ENCODE measurements at regions not wholly inside any gene's neighbourhood (a gene's known extent, or its start where the extent isn't known, plus 50 kb on each side); places are given as distances from the start of the nearest gene placed in this dataset.

GRCh38 chr6:115365783-115366182 lies 694.9 kb downstream of the FRK start:
- TF ChIP-seq POLR2A (IDR thresholded peaks at IDR 0.05) (no peak), CTCF (IDR thresholded peaks at IDR 0.05) (no peak), EP300 (IDR thresholded peaks at IDR 0.05) (no peak)
